ENCODE measurements at regions not wholly inside any gene's neighbourhood (a gene's known extent, or its start where the extent isn't known, plus 50 kb on each side); places are given as distances from the start of the nearest gene placed in this dataset.

DNA sequence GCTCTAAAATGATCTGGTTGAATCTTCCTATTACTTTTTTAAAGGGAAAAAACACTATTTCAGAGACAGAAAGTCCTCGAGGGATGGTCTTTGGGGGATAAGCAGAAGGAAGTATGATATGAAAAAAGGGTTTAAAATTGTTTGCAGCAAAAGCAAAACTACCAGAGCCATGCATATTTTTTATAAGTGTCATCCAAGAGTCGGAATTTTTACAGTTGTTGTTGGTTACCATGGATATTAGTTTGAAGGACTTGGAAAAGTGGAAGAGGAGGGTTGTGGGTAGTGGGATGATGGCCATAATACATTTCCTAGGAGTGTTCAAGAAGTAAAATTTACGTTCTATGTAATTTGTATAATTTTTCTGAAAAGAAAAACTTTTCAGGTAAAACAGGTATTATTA is 134.4 kb downstream of the PCDH7 start:
- TF ChIP-seq, protein P1, sequence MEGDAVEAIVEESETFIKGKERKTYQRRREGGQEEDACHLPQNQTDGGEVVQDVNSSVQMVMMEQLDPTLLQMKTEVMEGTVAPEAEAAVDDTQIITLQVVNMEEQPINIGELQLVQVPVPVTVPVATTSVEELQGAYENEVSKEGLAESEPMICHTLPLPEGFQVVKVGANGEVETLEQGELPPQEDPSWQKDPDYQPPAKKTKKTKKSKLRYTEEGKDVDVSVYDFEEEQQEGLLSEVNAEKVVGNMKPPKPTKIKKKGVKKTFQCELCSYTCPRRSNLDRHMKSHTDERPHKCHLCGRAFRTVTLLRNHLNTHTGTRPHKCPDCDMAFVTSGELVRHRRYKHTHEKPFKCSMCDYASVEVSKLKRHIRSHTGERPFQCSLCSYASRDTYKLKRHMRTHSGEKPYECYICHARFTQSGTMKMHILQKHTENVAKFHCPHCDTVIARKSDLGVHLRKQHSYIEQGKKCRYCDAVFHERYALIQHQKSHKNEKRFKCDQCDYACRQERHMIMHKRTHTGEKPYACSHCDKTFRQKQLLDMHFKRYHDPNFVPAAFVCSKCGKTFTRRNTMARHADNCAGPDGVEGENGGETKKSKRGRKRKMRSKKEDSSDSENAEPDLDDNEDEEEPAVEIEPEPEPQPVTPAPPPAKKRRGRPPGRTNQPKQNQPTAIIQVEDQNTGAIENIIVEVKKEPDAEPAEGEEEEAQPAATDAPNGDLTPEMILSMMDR (conservative IDR thresholded peaks at IDR 0.05 in 1 of 2, IDR thresholded peaks at IDR 0.05 in 1 of 2; ENCODE audit: low read depth in 1 of 2, low read length in 2 of 2) = no peak
- TF ChIP-seq EZH2 (IDR thresholded peaks at IDR 0.05; ENCODE audit: low read length, missing control alignments) = no peak

Data from fibroblast of lung (primary cell).